ENCODE measurements at regions not wholly inside any gene's neighbourhood (a gene's known extent, or its start where the extent isn't known, plus 50 kb on each side); places are given as distances from the start of the nearest gene placed in this dataset.

- no peak for TF ChIP-seq CREB5 (CRISPR knock-in tag; IDR thresholded peaks at IDR 0.05; ENCODE audit: low read depth)
- no peak for TF ChIP-seq CSRNP3 (CRISPR knock-in tag; IDR thresholded peaks at IDR 0.05)
- TF ChIP-seq RARB (CRISPR knock-in tag; IDR thresholded peaks at IDR 0.05), result no peak
- no peak for TF ChIP-seq ISL1 (CRISPR knock-in tag; IDR thresholded peaks at IDR 0.05)
- no peak for TF ChIP-seq PATZ1 (CRISPR knock-in tag; IDR thresholded peaks at IDR 0.05; ENCODE audit: borderline replicate concordance)
- no peak for TF ChIP-seq ZNF565 (CRISPR knock-in tag; conservative IDR thresholded peaks at IDR 0.05; ENCODE audit: low read depth)
- TF ChIP-seq ZFP30 (CRISPR knock-in tag; IDR thresholded peaks at IDR 0.05), result no peak
- TF ChIP-seq ZNF70 (CRISPR knock-in tag; IDR thresholded peaks at IDR 0.05), result no peak
- no peak for TF ChIP-seq SNAI2 (CRISPR knock-in tag; IDR thresholded peaks at IDR 0.05)
- no peak for TF ChIP-seq PPARA (CRISPR knock-in tag; IDR thresholded peaks at IDR 0.05; ENCODE audit: borderline replicate concordance)
- no peak for TF ChIP-seq GLIS3 (CRISPR knock-in tag; IDR thresholded peaks at IDR 0.05)
- TF ChIP-seq, protein P1, sequence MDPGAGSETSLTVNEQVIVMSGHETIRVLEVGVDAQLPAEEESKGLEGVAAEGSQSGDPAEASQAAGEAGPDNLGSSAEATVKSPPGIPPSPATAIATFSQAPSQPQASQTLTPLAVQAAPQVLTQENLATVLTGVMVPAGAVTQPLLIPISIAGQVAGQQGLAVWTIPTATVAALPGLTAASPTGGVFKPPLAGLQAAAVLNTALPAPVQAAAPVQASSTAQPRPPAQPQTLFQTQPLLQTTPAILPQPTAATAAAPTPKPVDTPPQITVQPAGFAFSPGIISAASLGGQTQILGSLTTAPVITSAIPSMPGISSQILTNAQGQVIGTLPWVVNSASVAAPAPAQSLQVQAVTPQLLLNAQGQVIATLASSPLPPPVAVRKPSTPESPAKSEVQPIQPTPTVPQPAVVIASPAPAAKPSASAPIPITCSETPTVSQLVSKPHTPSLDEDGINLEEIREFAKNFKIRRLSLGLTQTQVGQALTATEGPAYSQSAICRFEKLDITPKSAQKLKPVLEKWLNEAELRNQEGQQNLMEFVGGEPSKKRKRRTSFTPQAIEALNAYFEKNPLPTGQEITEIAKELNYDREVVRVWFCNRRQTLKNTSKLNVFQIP (CRISPR knock-in tag; IDR thresholded peaks at IDR 0.05; ENCODE audit: borderline replicate concordance, low read depth), result no peak
- no peak for TF ChIP-seq ESRRG (CRISPR knock-in tag; IDR thresholded peaks at IDR 0.05)
Measured at GRCh38 chr2:167771628-167772027, 475.8 kb downstream of the STK39 start.

Data from SK-N-SH treated with all-trans-retinoic acid at 6 μM for 48 hours (cell line).